ENCODE measurements at regions not wholly inside any gene's neighbourhood (a gene's known extent, or its start where the extent isn't known, plus 50 kb on each side); places are given as distances from the start of the nearest gene placed in this dataset.

DNA sequence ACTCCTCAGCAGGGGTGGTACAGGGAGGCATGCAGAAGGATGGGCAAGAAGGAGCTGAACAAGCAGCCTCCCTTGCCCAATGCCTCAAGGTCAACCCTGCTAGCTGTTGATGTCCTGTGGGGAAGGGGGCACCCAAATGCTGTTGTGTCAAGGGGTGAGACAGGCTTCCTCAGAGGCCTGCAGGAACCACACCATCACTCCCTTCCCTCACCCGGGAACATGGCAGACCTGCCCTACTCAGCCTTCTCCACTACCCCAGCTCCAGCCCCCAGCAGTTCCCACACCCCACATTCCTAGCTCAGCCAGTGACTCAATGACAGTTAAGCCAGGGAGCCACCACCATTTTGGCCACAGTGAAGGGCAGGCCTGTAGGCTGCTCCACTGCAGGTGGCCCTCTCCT is 53.9 kb upstream of the RMP24 start:
- ChIA-PET CTCF (no interaction called here), POLR2A (no interaction called here)
- no peaks in the 10 kb centered on the region for H3K9me3 Mint-ChIP-seq
- peaks cover 12% of the 10 kb centered on the region for H3K27me3 Mint-ChIP-seq
- no peak overlapping the region for H3K27ac Mint-ChIP-seq
- H3K36me3 Mint-ChIP-seq (ENCODE audit: low read depth), result no peaks in the 10 kb centered on the region
- TF ChIP-seq CTCF (IDR thresholded peaks at IDR 0.05), result no peak
- no peak for ATAC-seq (ENCODE audit: low read depth)
- H3K4me3 Mint-ChIP-seq, result no peak overlapping the region
- intact Hi-C loops (cut with micrococcal nuclease), result no loop called here
- H3K4me1 Mint-ChIP-seq, result no peaks in the 10 kb centered on the region
- DNase-seq, result no peak

DNA sequence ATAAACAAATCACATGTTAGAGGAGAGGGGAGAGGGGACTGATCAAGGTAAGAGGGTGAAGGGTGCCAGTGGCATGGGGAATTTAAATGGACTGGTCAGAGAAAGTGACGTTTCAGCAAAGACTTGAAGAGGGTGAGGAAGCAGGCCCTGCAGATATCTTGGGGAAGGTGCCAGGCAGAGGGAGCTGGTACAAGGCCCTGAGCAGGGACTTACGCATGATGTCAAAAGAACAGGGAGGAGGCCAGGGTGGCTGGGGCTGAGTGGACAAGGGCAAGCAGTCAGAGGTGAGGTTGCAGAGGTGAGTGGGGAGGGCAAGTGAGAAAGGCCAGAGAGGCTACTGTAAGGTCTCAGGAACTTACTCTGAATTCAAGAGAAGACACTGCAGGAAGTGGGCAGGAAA is 53.3 kb upstream of the RMP24 start:
- H3K36me3 Mint-ChIP-seq (ENCODE audit: low read depth), result no peaks in the 10 kb centered on the region
- no peak overlapping the region for H3K27ac Mint-ChIP-seq
- H3K4me1 Mint-ChIP-seq, result no peaks in the 10 kb centered on the region
- ChIA-PET CTCF (no interaction called here), POLR2A (no interaction called here)
- ATAC-seq (ENCODE audit: low read depth), result no peak
- no peaks in the 10 kb centered on the region for H3K9me3 Mint-ChIP-seq
- H3K27me3 Mint-ChIP-seq, result peaks cover 17% of the 10 kb centered on the region
- TF ChIP-seq CTCF (IDR thresholded peaks at IDR 0.05), result no peak
- no peak for DNase-seq
- intact Hi-C loops (cut with micrococcal nuclease), result no loop called here
- no peak overlapping the region for H3K4me3 Mint-ChIP-seq

DNA sequence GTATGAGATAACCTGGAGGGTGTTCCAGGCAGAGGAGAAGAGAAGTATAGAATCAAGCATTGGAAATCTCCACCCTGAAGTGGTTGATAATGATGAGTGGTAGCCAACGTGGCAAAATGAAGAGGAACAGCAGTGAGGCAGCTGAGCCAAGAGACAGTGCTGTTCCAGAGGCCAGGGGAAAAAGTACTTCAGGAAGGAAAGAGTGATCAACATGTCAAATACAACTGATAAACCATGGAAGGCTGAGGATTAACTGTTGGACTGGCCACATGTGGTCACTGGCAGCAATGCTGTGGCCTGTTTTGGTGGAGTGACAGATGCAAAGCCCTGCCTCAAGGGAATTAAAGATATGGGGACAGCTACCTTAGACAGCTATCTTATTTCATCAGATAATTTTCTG is 51.9 kb upstream of the RMP24 start:
- Mint-ChIP-seq H3K4me1 (no peaks in the 10 kb centered on the region), H3K9me3 (no peaks in the 10 kb centered on the region), H3K27me3 (peaks cover 18% of the 10 kb centered on the region), H3K36me3 (ENCODE audit: low read depth) (no peaks in the 10 kb centered on the region), H3K4me3 (no peak overlapping the region), H3K27ac (no peak overlapping the region)
- intact Hi-C loops (cut with micrococcal nuclease), result no loop called here
- ChIA-PET CTCF (no interaction called here), POLR2A (no interaction called here)
- DNase-seq, result no peak
- TF ChIP-seq CTCF (IDR thresholded peaks at IDR 0.05), result no peak
- ATAC-seq (ENCODE audit: low read depth), result no peak
